Osteoblast (primary cell): ENCODE measurements at regions not wholly inside any gene's neighbourhood (a gene's known extent, or its start where the extent isn't known, plus 50 kb on each side); places are given as distances from the start of the nearest gene placed in this dataset.

Experiments
- DNase-seq: peaks from one replicate; pipeline ENCODE4 v3.0.0; 2011; ENCODE audit warnings: low spot score, mixed read lengths; ENCODE audit not compliant: insufficient read length; ENCODE audit errors: missing footprints
- H2AFZ ChIP-seq: 2 replicates; pipeline ENCODE4 v1.6.0; 2011; ENCODE audit warnings: mild to moderate bottlenecking, low read length
- H3K27ac ChIP-seq: 2 replicates; pipeline ENCODE4 v1.5.1; 2011; ENCODE audit warnings: mild to moderate bottlenecking, low read depth, low read length, moderate library complexity
- H3K27me3 ChIP-seq: 2 replicates; pipeline ENCODE4 v1.6.0; 2012; ENCODE audit warnings: mild to moderate bottlenecking, control low read depth, inconsistent platforms, low read length, moderate library complexity; ENCODE audit not compliant: insufficient read depth
- H3K36me3 ChIP-seq: 2 replicates; pipeline ENCODE4 v1.5.1; 2011; ENCODE audit warnings: mild to moderate bottlenecking, low read length, control low read depth, moderate library complexity; ENCODE audit not compliant: insufficient read depth
- H3K4me1 ChIP-seq: 2 replicates; pipeline ENCODE4 v1.5.1; 2011; ENCODE audit warnings: mild to moderate bottlenecking, low read length, control low read depth, moderate library complexity; ENCODE audit not compliant: insufficient read depth
- H3K4me2 ChIP-seq: 2 replicates; pipeline ENCODE4 v1.6.0; 2011; ENCODE audit warnings: mild to moderate bottlenecking, low read length; ENCODE audit not compliant: insufficient read depth
- H3K4me3 ChIP-seq: fragments of 200-600 bp; sonication (generic); 3 replicates; pipeline ENCODE4 v1.5.1; 2012; ENCODE audit warnings: mild to moderate bottlenecking, low read length, inconsistent platforms; ENCODE audit not compliant: insufficient read depth
- H3K79me2 ChIP-seq: 2 replicates; pipeline ENCODE4 v1.6.0; 2012; ENCODE audit warnings: mild to moderate bottlenecking, low read length, control low read depth, inconsistent platforms; ENCODE audit not compliant: insufficient read depth
- H3K9me3 ChIP-seq: 2 replicates; pipeline ENCODE4 v1.5.1; 2011; ENCODE audit warnings: low read depth, low read length, control low read depth
- H4K20me1 ChIP-seq: 2 replicates; pipeline ENCODE4 v1.6.0; 2012; ENCODE audit warnings: mild to moderate bottlenecking, low read length, control low read depth; ENCODE audit not compliant: insufficient read depth
- TF ChIP-seq, protein P1 (sequence below): IDR thresholded peaks from 2 replicates; pipeline ENCODE4 v1.5.1; 2011; ENCODE audit warnings: mild to moderate bottlenecking, low read depth, low read length, moderate library complexity; ENCODE audit errors: extremely low read depth

DNA sequence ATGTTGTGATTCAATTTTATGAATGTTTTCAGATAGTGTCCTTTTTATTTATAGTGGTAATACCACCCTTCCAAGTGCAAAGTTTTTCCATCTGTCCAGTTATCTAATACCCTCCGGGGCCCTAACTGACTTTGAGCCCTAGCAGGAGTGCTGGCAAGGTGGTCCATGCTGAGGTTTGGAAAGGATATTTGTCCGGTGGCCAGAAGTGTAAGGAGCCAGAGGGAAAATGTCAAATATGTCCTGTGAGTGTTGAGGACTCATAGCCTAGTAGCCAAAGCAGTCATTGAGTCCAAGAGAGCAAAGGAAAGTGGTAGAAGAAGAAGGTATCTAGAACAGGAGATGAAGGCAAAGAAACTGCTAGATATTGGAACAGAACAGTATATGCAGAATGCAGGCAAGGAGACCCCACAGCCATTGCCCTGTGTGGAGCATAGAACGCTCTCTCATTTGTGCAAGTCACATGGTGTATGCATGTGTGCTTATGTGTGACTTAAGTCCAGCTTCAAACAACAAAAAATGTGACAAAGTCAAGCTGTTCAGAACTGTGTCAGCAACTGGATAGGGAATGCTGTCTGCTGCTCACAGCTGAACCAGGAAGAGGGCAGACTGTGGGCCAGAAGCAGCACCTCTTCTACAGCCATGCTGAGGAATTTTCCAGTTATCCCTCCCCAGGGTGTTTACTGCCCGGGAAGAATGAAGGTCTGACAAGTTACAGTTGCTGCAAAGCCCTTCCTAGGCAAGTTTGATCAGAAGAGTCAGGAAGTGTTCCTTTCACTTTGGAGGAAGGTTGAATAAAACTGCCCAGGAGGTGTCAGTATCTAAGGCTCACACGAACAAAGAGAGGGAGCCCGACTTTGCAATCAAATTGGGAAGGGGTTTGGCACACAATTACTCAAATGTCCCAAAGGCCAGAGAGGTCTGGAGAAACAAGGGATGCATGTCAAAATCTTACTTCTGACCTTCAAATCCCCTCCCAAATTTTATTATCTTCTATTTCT lies 463.3 kb upstream of the DMAC1 start:
- TF ChIP-seq, protein P1, sequence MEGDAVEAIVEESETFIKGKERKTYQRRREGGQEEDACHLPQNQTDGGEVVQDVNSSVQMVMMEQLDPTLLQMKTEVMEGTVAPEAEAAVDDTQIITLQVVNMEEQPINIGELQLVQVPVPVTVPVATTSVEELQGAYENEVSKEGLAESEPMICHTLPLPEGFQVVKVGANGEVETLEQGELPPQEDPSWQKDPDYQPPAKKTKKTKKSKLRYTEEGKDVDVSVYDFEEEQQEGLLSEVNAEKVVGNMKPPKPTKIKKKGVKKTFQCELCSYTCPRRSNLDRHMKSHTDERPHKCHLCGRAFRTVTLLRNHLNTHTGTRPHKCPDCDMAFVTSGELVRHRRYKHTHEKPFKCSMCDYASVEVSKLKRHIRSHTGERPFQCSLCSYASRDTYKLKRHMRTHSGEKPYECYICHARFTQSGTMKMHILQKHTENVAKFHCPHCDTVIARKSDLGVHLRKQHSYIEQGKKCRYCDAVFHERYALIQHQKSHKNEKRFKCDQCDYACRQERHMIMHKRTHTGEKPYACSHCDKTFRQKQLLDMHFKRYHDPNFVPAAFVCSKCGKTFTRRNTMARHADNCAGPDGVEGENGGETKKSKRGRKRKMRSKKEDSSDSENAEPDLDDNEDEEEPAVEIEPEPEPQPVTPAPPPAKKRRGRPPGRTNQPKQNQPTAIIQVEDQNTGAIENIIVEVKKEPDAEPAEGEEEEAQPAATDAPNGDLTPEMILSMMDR: no peak
- Histone ChIP-seq H3K4me1 (no peaks in the 10 kb centered on the region), H3K79me2 (no peaks in the 10 kb centered on the region), H3K9me3 (no peaks in the 10 kb centered on the region), H3K27me3 (no peaks in the 10 kb centered on the region), H2AFZ (no peak overlapping the region), H3K4me2 (no peak overlapping the region), H4K20me1 (no peaks in the 10 kb centered on the region), H3K27ac (no peak overlapping the region), H3K4me3 (no peak overlapping the region), H3K36me3 (no peaks in the 10 kb centered on the region)
- no peak for DNase-seq

DNA sequence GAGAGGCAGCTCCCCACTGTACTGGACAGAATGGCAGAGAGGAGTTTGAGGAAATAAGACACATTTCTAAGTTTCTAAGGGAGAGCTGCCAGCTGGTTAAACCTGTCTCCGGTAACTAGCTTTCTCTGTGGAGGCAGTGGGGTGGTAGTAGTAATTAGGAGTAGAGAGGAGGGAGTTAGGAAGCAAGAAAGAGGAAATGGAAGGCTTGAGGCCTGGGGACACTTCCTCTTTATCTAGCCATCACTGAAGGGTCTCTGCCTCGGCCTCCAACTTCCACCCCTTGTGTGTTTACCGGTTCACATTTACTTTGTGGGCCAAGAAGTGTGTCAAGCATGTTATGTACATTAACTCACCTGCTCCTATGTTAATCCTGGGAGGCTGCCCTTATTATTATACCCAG lies 462.2 kb upstream of the DMAC1 start:
- Histone ChIP-seq H3K36me3 (no peaks in the 10 kb centered on the region), H4K20me1 (no peaks in the 10 kb centered on the region), H3K4me3 (no peak overlapping the region), H3K4me2 (no peak overlapping the region), H3K27ac (no peak overlapping the region), H2AFZ (no peak overlapping the region), H3K79me2 (no peaks in the 10 kb centered on the region), H3K9me3 (no peaks in the 10 kb centered on the region), H3K4me1 (no peaks in the 10 kb centered on the region), H3K27me3 (no peaks in the 10 kb centered on the region)
- TF ChIP-seq, protein P1: no peak
- DNase-seq: no peak

DNA sequence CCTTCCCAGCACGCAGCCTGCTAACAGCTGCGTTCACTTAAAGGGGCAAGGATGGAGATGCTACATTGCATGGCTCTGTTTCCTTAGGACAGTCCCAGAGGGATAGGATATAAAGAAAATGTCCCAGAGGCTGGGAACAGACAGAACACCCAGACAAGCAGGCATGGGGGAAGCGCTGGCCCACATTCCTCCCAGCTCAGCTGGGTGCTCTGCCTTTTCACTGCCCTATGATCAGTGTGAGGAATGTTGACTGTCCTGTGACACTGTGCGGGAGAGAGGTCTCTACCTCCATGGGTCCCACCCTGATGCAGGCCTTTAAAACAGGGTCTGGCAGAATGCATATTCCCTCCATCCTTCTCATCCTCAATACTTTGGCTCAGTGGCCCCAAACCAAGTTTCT lies 459.4 kb upstream of the DMAC1 start:
- Histone ChIP-seq H3K36me3 (no peaks in the 10 kb centered on the region), H4K20me1 (no peaks in the 10 kb centered on the region), H3K79me2 (no peaks in the 10 kb centered on the region), H3K27ac (no peak overlapping the region), H2AFZ (no peak overlapping the region), H3K4me1 (peaks cover 3% of the 10 kb centered on the region), H3K4me3 (no peak overlapping the region), H3K4me2 (no peak overlapping the region), H3K9me3 (no peaks in the 10 kb centered on the region), H3K27me3 (no peaks in the 10 kb centered on the region)
- TF ChIP-seq, protein P1: no peak
- no peak for DNase-seq

DNA sequence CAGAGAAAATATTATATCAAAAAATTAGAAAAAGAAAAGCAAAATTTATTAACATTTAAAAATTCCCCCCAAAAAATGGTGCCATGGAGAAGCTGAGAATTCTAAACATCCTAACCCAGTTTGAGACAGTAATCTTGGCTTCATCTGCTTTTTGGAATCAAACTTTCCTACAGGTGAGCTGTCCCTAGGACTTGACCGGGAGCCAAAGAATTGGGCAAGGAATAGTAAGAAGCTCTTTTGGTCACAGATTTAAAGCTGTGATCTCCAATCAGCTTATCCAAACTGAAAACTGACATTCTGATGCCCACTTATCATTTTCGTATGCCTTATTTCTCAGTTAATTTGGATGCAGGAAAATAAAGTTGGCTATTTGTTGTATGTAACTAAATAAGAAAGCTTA lies 457.3 kb upstream of the DMAC1 start:
- H3K4me2 ChIP-seq: no peak overlapping the region
- H3K9me3 ChIP-seq: no peaks in the 10 kb centered on the region
- no peaks in the 10 kb centered on the region for H3K79me2 ChIP-seq
- DNase-seq: no peak
- no peaks in the 10 kb centered on the region for H4K20me1 ChIP-seq
- no peak overlapping the region for H3K27ac ChIP-seq
- TF ChIP-seq, protein P1: no peak
- peaks cover 3% of the 10 kb centered on the region for H3K4me1 ChIP-seq
- H3K27me3 ChIP-seq: no peaks in the 10 kb centered on the region
- H2AFZ ChIP-seq: no peak overlapping the region
- no peaks in the 10 kb centered on the region for H3K36me3 ChIP-seq
- no peak overlapping the region for H3K4me3 ChIP-seq
